GM12872 (cell line): ENCODE measurements at regions not wholly inside any gene's neighbourhood (a gene's known extent, or its start where the extent isn't known, plus 50 kb on each side); places are given as distances from the start of the nearest gene placed in this dataset.

Source experiments
- CTCF ChIP-seq: IDR thresholded peaks from 3 replicates; pipeline ENCODE4 v1.5.1; 2011; ENCODE audit warnings: low read depth, mild to moderate bottlenecking, low read length, moderate library complexity; ENCODE audit not compliant: insufficient read depth

GRCh38 chr3:95759614-95760301 is 1054.6 kb upstream of the EPHA6 start:
- TF ChIP-seq CTCF: no peak

GRCh38 chr3:95775486-95776094 is 1038.8 kb upstream of the EPHA6 start:
- TF ChIP-seq CTCF: no peak

- no peak for TF ChIP-seq CTCF
Measured at GRCh38 chr3:95781598-95781997, 1032.8 kb upstream of the EPHA6 start.

GRCh38 chr3:95789111-95789510 is 1025.3 kb upstream of the EPHA6 start:
- TF ChIP-seq CTCF: no peak

GRCh38 chr3:95797081-95797480 is 1017.3 kb upstream of the EPHA6 start:
- TF ChIP-seq CTCF: no peak

- no peak for TF ChIP-seq CTCF
Measured at GRCh38 chr3:95798628-95799027, 1015.8 kb upstream of the EPHA6 start.

GRCh38 chr3:95810462-95810861 is 1003.9 kb upstream of the EPHA6 start:
- TF ChIP-seq CTCF: no peak
